ENCODE measurements at regions not wholly inside any gene's neighbourhood (a gene's known extent, or its start where the extent isn't known, plus 50 kb on each side); places are given as distances from the start of the nearest gene placed in this dataset.

DNA sequence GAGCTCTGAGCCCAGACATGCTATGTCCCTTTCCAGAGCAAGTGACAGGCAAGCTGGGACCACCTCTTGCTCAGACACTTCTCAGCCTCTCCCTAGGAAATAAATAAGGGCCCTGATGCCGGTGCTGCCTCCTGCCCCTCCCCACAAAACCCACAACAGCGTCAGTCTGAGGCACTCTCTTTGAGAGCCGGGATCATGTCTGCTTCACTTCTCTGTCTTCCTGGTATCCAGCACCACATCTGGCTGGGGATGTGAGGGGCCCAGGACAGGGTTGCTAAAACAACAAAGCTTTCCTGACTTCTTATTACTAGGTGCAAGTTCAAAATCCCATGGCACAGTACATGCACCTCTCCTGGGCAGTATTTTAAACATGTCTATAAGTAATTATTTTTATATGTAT is 103.9 kb upstream of the GLI2 start:
- TF ChIP-seq SIRT6 (IDR thresholded peaks at IDR 0.05; ENCODE audit: low read depth, low read length) (no peak), EP300 (IDR thresholded peaks at IDR 0.05; ENCODE audit: low read length) (no peak), TGIF2 (CRISPR knock-in tag; IDR thresholded peaks at IDR 0.05) (no peak), SMARCC2 (IDR thresholded peaks at IDR 0.05; ENCODE audit: low read depth) (no peak), ZNF239 (CRISPR knock-in tag; IDR thresholded peaks at IDR 0.05) (no peak), ZNF830 (CRISPR knock-in tag; IDR thresholded peaks at IDR 0.05) (no peak), SMARCA5 (IDR thresholded peaks at IDR 0.05) (no peak), SMAD2 (IDR thresholded peaks at IDR 0.05; ENCODE audit: low read depth, low read length) (no peak), POLR2AphosphoS2 (IDR thresholded peaks at IDR 0.05; ENCODE audit: low read length) (no peak), ZNF75A (CRISPR knock-in tag; IDR thresholded peaks at IDR 0.05) (no peak)
- TF ChIP-seq, protein P1, sequence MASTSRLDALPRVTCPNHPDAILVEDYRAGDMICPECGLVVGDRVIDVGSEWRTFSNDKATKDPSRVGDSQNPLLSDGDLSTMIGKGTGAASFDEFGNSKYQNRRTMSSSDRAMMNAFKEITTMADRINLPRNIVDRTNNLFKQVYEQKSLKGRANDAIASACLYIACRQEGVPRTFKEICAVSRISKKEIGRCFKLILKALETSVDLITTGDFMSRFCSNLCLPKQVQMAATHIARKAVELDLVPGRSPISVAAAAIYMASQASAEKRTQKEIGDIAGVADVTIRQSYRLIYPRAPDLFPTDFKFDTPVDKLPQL (IDR thresholded peaks at IDR 0.05; ENCODE audit: extremely low read depth, insufficient read length) = no peak
- TF ChIP-seq, protein P2, sequence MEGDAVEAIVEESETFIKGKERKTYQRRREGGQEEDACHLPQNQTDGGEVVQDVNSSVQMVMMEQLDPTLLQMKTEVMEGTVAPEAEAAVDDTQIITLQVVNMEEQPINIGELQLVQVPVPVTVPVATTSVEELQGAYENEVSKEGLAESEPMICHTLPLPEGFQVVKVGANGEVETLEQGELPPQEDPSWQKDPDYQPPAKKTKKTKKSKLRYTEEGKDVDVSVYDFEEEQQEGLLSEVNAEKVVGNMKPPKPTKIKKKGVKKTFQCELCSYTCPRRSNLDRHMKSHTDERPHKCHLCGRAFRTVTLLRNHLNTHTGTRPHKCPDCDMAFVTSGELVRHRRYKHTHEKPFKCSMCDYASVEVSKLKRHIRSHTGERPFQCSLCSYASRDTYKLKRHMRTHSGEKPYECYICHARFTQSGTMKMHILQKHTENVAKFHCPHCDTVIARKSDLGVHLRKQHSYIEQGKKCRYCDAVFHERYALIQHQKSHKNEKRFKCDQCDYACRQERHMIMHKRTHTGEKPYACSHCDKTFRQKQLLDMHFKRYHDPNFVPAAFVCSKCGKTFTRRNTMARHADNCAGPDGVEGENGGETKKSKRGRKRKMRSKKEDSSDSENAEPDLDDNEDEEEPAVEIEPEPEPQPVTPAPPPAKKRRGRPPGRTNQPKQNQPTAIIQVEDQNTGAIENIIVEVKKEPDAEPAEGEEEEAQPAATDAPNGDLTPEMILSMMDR (IDR thresholded peaks at IDR 0.05 in 2 of 3, conservative IDR thresholded peaks at IDR 0.05 in 1 of 3; ENCODE audit: insufficient read depth in 2 of 3, low read depth in 1 of 3, low read length in 3 of 3) = no peak
